GM21786 (cell line): ENCODE measurements at regions not wholly inside any gene's neighbourhood (a gene's known extent, or its start where the extent isn't known, plus 50 kb on each side); places are given as distances from the start of the nearest gene placed in this dataset.

Experiments
- ATAC-seq: cut with Tn5 transposase; IDR thresholded peaks from one replicate; pipeline ENCODE4 v1.9.1; 2021; ENCODE audit not compliant: unreplicated experiment

DNA sequence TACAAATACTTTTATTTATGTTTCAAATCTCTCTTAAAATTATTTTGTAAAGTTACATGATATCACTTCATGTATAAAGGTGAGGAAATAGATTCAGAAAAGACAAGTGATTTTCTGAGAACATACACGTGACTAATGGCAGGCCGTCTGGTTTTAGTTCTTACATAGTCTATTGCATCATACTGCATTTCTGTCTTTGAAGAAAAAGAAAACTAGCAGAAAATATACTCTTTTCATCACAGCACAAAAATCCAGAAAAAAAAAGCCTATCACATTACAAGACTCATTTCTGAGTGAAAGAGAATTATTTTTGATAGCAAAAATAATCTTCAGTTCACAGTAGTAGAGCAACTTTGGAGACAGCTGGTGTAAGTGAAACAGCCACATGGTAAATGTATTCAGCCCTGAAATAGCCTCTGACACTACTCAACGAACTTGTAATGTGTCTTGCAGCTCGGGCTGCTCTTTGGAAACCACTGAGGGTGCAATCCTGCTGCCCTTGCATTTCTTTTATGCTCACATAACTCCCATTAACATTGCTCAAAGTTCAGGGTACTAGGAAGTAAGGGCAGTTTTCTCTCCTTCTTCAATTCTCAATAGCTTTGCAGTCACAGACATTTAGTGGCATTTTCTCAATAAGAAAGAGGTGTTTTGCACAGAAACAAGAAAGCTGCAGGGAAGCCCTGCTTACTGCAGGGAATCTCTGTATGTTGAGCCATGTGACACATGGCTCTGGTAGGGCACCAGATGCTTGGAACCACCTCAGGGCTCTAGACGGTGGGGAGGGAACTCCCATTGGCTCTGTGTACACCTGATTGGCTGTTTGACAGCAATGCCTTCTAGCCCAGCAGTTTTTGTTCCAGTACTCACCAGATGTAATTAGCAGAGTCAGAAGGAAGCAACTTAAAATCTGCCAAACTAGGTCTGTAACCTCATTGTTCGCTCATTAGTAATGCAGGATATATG is 845.3 kb upstream of the PTPRD start:
- no peak for ATAC-seq

DNA sequence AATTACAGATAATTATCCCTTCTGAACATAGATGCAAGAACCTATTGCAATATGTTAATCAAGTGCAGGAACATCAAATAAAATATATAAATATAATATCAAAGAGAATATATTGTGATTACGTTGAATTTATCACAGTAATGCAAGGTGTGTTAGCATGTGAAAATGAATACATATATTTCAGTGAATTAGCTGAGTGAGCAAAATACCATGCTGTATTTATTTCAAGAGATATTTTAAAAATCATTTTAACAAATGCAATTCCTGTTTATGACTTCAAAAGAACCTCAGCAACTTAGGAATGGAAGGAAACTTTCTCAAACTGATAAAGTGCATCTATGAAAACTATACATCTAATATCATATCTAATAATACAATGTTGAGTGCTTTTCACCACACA is 856.9 kb upstream of the PTPRD start:
- no peak for ATAC-seq

DNA sequence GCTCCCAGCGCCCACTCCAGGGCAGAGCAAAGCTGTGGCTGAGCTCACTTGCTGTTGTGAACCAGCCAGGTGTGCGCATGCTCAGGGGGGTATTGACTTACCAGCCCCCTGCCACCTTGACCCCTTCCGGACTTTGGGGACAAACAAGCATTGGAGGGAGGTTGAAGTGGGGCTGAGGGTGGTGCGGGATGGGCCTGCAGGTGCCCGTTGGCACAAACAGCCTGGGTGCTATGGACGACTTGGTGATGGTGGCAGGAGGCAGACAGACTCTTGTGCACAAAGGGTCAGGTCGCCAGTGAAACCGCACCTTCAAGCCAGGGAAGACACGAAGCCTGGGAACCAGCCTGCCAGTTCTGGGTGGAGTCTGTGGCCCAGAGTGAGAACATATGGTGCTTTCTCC is 858.5 kb upstream of the PTPRD start:
- ATAC-seq, result no peak

DNA sequence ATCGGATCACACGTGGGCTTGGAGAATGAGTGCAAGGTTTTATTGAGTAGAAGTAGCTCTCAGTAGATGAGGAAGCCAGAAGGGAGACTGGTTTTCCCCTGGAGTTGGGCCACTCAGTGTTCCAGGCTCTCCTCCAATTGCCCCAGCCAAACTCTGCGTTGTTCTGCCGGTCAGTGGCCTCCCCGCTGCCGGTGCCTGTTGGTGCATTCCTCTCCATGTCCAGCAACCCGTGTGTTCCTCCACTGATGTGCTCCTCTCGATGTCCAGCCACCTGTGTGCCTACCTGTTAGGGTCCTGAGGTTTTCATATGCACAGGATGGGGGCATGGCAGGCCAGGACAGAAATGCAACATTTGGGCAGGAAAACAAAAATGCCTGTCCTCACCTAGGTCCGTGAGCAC is 888.0 kb upstream of the PTPRD start:
- ATAC-seq, result no peak

DNA sequence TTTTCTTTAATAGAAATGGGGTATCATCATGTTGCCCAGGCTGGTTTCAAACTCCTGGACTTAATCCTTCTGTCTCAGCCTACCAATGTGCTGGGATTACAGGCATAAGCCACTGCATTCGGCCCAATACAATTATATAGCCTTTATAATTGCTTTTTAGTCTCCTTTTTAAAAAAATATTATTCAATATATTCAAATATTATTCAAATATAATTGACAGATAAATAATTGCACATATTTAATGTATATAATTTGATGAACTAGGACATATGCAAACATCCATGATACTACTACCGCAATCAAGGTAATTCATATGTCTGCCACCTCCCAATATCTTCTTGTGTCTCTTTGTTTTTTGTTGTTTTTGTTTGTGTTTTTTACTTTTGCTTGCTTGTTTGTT is 894.2 kb upstream of the PTPRD start:
- ATAC-seq, result no peak

DNA sequence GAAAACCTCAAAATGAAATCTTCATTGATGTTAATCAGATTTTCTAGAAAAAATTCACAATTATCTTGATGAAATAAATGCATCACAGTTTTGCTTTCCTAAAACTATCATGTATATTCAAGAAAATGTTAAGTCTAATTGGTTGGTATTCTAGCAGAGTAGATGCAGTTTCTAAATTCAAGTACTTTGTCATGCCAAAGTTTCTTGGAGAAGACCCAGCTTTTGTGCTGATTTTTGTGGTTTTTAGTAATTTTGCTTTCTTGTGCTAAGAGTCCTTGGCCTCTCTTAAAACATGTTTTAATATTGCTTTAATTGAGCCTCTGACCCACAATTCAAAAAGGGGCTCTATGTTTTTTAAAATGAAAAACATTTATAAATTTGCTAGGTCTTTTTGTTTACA is 924.8 kb upstream of the PTPRD start:
- no peak for ATAC-seq

DNA sequence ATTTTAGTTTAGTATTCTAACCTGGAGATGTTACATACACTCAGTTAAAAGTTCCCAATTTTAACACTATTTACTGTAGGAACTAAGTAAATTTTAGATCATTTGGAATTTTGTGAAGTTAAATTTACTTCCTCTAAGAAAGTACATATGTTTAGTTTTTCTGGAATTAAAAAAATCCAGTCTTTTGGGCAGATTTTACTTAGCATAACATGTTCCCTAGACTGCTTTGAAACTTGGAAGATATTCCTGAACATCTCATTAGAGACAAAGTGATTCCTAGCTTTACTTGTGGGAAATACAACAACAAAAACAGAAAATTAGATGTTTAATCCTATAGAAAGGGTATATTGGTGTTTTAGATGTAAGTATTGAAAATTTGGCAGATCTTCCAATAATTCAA is 930.0 kb upstream of the PTPRD start:
- no peak for ATAC-seq

DNA sequence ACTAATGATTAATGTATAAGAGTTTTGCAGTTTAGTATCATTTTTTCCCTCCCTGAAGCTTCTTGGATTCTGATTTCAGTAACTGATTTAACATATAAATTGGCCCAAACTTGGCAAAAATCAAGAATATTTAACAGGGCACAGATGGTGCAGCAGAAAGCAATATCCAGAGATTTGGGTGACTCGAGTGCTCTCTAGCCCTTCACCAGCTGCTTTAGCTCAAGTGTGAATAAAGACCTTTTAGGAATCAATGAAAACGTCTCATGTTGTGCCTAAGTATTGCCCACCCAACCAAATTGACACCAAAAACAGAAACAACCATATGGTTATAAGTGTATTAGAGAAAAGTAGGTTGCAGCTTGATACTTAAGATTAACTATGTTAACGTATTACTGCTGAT is 933.4 kb upstream of the PTPRD start:
- ATAC-seq, result no peak

DNA sequence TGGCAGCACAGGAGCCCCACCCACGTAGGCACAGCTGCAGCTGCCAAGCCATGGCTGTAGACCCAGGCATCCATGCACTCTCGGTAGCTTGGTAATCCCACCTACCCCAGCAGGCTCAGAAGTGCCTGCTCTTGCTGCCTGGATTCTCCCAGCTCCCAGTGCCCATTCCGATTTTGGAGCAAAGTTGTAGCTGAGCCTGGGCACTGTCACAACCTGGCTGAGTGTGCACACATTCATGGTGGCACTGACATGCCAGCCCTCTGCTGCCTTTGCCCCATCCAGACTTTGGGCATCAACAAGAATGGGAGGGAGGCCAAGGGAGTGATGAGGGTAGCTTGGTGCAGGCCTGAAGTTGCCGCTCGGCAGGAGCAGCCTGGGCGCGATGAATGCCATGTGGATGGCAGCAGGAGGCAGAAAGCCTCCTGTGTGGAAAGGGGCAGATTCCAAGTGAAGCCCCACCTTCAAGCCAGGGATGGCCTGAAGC is 936.6 kb upstream of the PTPRD start:
- ATAC-seq, result no peak

DNA sequence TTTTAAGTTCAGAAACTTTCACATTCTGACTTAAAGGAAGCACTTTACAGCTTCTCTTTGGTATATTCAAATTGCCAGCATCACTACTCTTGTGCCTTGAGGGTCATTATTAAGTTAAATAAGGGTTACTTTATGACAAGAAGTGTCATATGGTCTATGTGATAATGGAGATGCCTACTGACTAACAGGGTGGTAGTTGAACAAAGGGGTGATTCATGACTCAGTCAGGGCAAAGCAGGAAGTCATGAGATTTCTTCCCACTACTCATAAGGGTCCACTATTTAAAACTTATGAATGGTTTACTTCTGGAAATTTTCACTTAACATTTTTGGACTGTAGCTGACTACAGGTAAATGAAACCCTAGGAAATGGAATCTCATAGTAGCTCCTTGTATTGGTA is 938.3 kb upstream of the PTPRD start:
- ATAC-seq, result no peak

DNA sequence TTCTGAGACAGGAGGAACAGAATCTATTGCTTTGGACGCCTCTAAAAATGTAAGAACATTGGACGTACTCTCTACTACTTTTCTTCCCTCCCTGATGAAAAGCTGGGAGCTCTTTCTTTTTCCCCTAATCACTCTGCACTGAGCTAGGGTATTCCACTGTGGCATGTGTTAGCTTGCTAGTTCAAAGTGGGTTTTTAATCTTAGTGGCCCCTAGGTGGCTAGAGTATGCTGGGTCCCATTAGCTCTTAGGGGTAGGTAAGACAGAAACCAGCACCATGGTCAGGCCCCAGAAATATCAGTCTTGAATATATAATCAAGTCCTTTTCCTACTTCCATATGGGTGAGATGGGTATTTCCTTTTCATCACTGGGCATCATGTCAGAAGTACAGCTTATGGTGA is 945.2 kb upstream of the PTPRD start:
- no peak for ATAC-seq

DNA sequence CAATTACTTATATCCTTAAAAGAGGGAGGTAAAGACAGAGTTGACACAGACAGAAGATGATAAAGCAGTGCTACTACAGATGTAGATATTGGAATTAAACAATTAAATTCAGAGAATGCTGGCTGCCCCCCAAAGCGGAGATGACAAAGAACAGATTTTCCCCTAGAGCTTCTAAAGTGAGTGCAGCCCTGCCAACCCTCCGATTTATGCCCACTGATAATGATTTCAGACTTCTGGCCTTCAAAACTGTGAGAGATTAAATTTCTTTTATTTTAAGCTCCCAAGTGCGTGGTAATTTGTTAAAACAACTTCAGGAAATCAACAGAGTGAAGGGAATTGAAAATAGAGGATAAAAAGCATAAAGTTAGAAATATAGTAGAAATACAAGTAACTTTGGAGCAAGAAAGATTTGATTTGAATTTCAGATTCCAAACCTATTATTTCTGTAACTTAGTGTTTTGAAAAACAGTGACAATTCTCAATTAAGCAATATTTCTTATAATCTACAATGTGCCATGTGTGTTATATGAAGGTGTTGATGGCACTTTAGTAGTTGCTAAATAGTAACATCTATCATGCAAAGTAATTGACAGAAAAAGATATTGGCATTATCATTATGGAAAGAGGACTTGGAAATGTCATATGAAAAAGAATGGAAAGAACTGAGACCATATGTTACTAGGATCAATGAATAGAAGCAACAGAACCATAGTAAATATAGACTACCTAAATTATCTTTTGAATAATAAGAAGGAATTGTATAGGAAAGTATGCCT is 946.4 kb upstream of the PTPRD start:
- ATAC-seq, result no peak

DNA sequence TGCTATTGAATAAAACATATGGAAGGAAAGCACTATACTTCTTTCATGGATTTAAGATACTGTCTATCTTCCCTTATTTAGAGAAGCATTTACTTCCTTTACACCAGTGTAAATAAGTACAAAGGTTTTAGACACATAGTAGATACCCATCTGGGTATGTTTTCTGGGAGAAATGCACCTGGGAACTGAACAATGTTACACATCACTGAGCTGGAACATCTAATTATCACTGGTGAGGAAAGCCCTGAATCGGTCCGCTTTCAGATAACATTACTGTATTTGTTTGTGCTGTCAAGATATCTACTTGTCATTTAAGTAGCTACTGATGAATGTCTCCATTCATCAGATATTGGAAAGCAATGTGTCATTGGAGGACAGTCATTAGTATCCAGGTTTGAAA is 964.7 kb upstream of the PTPRD start:
- ATAC-seq, result no peak

DNA sequence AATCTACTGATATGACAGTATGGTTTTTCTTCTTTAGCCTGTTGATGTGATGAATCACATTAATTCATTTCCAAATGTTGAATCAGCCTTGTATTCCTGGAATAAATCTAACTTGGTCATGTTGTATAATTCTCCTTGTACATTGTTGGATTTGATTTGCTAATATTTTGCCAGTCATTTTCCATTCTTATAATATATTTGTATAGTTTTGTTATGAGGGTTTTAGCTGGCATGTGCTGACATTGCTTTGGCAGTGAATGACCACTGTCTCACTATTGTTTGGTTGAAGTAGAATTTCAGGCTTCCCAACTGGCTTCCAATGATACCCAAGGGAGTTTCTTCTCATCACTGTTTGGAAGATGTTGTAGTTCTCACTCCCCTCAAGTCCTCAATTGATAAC is 983.0 kb upstream of the PTPRD start:
- no peak for ATAC-seq

DNA sequence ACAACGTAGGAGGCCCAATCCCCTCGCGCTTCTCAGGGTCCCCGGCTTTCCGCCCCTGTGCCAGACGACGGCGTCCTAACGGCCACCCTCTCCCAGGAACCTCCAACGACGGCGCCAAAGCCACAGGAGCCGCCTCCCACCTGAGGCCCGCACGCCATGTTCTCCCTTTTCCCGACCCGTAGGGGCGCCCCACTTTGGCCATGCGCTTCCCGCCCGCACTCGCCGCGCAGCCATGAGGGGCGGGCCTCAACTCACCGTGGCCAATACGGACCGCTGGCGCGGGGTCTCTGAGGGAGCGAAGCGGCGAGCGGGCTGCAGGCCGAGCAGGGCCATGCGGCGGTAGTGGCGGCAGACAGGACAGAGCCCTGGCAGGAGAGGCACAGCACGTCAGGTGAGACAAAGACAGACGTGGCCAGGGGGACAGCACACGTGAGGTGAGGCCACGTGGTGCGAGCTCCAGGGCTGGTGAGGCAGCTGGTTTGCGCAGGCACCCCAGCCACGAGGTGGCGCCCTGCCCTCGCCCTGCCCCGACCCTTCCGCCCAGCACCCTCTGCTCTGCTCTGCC is 1005.5 kb upstream of the PTPRD start:
- no peak for ATAC-seq

DNA sequence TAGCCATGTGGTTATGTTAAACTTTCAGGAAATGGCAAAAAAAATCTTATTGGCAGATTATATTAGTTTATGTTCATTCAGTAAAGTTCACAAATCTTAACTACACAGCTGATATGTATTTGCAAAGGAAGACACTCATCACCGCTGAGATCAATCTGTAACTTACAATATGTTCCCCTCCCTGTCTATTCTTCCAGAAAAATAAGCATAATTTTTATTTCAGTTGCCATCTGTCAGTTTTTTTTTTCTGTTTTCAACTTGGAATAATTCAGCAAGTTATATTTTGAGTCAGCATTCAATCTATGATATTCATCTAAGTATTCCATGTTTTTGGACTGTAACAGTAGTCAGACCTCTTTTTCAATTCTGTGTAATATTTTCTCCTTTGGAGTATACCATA is 1019.9 kb upstream of the PTPRD start:
- ATAC-seq, result no peak

DNA sequence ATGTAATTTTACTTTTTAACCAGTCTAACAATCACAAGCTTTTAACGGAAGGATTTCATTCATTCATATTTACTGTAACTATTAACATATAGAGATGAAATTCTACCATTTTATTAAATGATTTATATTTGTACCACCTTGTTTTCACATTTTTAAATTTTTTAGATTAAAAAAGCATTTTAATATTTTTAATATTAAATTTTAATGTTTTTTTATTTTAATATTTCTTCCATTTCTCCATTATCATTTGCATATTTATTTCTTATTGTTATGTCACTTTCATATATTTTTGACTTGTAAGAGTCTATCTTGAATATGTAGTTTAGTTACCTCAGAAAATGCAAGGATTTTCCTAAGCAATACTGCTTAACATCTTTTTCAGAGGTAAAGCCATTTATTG is 1034.0 kb upstream of the PTPRD start:
- ATAC-seq, result no peak

DNA sequence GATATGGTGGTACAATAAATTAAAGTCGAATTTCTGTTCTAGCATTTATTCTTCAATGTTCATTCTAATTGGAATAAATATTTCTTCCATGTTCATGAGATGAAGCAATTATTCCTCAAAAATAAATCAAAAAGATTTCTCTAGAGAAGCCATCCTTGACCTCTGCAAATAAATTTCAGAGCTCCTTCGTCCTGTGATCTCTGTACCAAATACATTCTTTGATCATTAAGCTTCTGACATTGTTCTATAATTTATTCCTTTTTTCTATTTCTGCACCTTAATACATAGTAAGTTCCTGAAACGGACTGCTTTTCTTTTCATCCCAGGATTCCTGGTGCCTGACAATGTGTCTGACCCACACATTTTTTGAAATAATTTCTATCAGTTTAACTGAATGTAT is 1039.3 kb upstream of the TYRP1 start:
- no peak for ATAC-seq

DNA sequence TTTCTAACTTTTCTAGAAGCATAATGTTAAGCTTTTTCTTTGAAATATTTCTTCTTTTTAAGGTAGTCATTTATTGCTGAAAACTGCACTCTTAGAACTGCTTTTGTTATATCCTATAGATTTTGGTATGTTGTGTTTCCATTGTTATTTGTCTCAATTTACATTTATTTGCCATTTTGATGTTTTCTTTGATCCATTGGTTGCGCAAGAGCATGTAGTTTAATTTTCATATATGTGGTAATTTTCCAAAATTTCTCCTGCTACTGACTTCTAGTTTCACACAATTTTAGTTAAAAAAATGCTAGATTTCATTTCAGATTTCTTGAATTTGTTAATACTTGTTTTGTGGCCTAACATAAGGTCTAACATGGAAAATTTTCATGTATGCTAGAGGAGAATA is 1029.3 kb upstream of the TYRP1 start:
- no peak for ATAC-seq

DNA sequence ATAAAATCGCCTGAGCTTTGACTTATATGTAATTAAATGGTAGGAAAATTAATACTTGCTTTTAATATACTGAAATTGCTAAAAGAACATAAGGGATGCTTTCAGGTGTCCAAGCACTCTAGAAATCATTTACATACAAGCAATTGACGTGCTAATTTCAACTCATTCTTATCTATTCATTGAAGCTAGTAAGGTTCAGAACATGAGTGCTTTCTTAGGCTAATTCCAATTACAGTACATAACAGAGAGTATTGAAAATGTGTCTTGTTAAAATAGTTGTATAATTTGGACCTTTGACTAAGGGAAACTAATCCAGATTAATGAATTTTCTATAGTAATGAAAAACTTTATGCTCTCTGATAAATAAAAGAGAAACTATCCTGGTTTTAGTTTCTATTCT is 1016.4 kb upstream of the TYRP1 start:
- no peak for ATAC-seq

DNA sequence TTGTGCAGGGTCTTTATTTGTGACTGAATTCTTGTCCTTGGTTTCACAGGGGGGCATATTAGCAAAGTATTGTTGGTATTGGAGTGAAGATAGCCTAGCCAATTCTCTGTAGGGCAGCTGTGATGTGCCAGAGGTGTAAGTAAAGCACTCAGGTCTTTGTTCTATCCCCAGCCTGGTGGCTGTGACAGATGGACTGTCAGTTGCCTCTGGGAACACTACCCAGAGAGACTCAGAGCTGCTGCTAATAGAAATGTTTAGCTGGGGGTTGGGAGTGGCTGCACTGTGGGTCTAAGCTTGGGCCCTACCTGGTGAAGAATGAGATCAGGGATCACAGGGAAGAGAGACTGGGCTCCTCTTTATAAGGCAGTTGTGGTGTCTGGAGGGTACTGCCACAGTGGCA is 1006.5 kb upstream of the TYRP1 start:
- no peak for ATAC-seq

DNA sequence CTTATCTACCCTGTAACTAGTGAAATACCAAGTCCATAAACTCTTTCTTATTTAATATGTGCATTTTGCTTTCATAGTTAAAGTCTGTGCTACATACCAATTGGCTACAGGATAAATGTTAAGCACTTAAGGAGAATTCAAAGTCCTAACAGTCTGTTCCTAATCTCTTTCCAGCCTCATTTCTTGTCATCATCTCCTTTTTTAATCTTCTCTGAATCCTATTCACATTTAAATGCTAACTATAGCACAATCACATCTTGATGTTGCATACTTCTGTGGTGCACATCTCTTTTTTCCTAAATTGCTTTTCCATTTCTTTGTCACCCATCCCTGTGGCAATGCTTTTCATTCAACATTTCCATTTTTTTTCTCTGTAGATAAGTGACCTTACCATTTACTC is 996.1 kb upstream of the TYRP1 start:
- ATAC-seq, result no peak
